Limb (tissue), 2 donors: ENCODE measurements at regions not wholly inside any gene's neighbourhood (a gene's known extent, or its start where the extent isn't known, plus 50 kb on each side); places are given as distances from the start of the nearest gene placed in this dataset.
A peak's percentile ranks its signal among the peaks of the same experiment; 100 is the strongest.

Experiments used
- DNase-seq, 2 donors: peaks; one replicate each; pipeline ENCODE4 v3.0.0-alpha.2; 2016; ENCODE audit errors: extremely low spot score in 2 of 2

DNA sequence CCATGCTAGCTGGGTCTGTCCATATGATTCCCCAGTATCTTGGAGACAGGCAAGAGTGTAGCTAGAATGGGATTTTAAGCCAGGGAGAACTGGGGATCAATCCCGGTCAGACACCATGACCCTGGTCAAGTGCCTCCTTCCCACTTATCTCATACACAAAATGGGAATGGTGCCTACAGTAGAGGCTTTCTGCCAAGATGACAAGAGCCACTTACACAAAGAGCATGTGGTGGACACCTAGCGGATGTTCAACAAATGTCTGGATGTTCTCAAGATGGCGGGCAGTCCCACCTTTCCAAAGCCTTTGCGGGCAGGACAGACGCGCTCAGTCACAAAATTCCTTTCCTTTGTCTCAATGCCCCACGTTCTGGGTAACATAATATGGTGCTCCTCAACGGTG is 57.3 kb downstream of the MAF start:
- DNase-seq, result no peak

DNA sequence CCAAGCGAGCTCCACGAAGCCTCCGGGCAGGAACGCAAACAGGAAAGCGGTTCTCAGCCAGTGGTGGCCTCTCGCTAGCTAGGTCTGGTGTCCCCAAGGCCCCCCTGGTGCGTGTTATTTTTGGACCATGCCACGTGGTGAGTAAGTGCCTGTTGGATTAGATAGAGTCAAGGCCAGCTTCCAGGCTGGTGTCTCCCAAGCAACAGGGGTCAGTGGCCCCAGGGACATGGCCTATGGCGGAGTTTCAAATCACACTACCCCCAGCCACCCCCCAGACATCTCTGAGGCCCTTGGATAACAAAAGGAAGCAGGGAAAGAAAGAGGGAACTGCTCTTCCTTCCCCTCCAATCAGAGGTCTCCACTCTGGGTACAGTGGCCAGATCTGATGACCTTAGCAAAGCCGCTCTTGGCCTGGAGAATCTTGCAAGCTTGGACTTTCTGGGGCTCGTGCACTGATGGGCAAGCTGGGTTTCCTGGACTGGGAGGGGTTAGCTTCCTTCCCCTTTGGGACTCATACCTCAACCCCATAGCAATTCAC is 58.2 kb downstream of the MAF start:
- no peak for DNase-seq

DNA sequence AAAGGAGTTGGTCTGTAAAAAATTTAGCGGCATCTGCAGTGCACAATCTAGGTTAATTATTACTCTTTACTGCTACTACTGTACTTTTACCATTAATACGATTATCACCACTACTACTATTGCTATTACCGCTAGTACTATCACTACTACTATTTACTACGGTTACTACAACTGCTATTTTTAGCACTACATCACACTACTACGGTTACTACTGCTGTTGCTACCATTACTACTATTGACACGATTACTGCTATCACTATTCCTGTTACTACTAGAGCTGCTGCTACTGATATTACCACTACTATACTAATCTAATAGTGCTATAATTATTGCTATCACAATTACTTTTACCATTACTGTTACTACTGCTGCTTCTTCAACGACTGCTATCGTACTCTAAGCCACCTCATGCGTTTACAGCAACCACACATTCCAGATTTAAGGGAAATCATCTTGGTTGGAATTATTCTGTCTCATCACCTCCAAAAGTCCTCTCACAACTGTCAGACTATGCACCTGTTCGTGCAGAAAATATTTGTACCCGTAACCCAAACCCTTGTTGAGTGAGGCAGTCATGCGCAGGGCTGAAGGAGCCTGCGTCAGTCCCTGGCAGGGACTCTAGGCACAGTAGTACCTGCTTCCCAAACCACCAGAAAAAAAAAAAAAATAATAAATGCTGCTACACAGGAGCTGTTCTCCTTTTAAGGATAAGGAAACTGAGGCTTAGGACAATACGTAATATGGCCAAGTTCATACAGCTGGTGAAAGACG is 59.5 kb downstream of the MAF start:
- DNase-seq, result no peak

DNA sequence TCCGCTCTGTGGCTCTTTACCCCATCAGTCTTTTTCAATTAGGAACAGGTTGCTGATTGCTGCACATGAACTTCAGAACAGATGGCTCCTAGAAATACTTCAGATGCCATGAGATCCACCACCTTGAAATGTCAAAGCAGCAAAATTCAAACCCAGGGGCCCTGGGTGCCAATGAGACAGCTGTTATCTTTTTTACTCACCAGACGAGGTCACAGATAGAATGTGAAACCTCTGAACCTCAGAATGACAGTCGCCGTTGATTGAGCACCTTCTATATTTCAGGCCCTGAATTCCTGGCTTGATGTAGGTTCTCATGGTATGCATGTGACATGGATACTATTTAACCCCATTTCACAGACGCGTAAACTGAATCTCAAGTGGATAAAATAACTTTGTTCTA is 63.0 kb downstream of the MAF start:
- DNase-seq, result no peak

DNA sequence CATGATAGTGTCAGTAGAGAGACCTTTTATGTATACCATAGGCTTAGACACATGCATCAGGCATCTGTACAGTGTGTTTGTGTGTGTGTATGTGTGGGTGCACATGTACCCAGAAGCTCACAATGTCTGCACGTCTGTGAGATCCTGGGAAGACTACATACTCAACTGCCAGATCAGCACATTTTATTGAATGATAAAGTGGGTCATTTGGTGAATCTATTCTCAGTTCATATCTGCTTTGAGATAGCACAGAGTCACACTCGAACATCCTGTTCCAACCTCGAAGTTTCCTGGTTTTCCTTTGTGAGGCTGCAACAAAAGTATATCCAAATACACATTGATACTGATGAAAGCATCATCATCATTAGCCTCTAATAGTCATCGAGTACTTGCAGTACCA is 63.6 kb downstream of the MAF start:
- no peak for DNase-seq

DNA sequence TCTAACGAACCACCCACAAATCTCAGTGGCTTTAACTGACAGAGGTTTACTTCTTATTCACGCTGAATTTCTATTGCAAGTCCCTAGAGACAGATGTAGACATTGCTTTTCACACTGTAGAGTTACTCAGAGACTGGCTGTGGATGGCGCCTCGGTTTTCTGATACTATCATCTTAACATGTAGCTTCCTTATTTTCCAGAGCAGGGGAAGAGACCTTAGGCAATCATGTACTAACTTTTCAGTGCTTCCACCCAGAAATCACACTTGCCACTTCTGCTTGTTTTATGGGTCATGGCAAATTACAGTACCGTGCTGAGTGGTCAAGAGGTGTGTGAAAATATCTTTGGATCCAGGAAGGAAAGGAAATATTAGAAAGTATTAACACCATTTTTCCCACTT is 65.4 kb downstream of the MAF start:
- no peak for DNase-seq

DNA sequence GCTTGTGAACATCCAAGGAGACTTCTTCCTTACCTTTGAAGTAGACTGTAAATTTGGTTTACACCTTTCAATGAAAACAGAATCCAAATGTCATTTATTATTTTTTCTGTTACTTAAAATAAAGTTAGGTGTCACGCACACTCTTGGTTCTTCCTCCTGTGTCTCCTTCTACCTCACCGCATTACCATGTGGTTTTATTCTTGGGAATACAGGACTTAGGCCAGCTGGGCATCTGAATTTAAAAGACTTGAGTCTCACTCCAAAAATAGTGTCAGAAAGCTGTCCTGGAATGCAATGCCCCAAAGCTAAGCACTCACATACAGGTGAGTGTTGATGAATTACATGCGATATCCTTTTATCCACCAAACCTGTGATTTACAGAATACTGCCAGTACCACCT is 66.4 kb downstream of the MAF start:
- no peak for DNase-seq

DNA sequence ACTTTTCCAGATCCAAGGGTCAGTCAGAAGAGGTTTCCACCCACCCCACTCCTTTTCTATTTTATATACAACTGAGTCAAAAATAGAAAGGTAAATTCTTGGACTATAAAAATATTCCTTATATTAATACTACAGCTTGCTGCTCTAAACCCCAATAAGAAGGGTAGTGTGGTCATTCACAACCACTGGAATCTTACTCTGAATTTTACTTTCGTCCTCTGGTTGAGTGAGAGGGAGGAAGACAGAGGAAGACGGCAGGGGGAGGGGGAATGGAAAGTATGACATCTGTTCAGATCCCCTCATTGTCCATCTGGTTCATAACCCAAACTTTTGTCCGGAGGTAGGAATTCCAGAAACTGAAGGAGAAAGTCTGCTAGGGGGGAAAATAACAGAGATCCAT is 67.2 kb downstream of the MAF start:
- DNase-seq, result no peak

DNA sequence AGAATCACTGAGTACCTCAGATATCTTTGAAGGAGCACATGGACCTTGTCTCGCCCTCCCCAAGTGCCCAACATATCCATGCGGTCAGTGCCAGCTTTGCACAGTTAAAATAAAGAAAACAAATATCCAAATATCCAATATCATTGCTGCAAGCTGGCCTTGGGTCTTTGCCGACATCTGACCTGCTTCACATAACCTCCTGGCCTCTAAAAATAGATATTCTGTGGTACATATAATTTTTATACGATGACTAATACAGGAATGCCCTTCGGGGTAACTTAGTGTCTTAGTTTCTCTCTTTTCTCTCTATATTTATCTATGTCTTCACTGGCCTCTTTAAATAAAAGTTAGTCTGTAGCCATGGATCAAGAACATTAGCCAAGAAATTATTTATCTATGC is 67.8 kb downstream of the MAF start:
- DNase-seq, result no peak

DNA sequence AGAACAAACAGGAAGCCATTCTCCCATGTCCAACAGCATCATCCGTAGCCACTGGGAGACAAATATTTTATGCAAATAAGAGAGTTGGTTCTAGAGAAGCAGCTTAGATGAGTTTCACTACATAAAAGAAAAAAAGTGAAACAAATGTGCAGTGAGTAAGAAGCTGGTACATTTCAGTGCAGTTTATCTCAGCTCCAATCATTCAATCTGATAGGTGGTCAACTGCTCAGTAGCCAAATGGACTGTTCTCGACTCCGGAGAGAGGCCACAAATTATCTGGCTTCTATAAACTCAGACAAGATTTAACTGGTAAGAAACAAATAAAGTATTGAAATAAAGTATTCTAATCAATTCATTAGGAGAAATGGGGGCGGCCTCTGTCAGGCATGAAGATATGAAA is 68.3 kb downstream of the MAF start:
- DNase-seq, result no peak

DNA sequence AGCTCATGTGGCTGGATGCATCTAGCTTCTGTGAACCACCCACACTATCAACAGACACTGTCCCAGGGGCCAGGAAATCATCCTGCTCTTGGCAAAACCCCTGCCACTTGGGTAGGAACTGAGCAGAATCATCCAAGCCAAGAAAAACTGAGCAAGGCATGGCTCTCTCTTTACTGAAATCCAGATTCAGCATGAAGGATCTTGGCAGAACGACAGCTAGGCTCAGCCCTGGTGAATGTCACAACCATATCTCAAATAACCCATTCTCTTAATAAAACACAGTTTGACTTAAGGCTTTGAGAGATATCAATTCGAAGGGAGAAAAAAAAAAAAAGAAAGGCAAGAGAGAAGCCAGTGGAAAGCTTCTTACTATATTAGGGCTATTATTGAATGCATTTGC is 72.2 kb downstream of the MAF start:
- DNase-seq, result no peak

DNA sequence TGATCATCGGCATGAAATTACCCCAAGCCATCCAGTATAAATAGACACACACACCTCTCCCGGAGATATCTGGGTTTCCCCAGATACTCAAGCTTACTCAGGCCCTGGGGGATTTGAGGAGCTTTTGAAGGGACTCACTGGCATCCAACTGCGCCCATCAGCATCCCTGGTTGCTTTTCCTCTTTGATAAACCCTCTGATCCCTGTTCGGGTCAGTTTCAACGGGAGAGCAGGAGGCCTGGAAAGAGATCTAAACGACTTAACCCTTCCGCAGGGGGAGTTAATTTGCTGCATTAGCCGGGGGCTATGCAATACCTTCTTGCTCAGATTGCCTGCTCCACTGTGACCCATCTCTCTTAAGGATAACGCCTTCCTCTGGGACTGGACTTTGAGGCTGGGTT is 76.6 kb downstream of the MAF start:
- DNase-seq, result no peak

DNA sequence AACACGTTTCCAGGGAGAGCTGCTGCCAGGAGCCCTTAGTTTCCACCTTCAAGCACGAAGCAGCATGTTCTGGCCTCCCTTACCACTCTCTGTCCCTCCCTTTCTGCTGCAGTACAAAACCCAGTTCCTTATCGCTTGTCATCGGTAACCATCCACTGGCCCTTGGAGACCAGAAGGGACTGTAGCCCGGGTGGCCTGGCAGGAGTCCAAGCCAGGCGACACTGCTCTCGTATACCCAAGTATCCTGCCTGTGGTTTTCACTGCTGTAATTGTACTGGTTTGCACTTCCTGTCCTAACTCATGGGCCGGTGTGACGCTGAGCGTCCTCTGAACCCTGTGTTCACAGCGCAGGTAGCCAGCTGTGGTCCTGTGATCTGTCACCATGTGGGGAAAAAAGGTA is 81.1 kb downstream of the MAF start:
- DNase-seq, result no peak

DNA sequence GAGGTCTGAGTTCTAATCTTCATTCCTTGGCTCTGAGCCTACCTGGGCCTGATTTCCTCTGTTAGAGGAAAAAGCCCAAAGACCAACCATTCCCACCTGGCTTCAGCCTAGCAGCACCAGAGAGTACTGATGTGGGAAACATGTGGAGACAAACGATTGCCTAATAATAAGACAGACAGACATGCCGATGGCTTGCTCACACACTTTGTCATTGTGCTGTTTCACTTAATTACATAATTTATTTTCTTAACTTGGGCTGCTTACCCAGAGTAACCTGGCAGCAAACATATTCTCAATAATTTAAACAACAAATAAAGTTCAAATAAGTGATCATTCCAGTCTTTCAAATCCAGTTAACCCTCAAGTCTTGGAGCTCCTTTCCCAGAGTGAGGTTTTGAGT is 83.4 kb downstream of the MAF start:
- no peak for DNase-seq

DNA sequence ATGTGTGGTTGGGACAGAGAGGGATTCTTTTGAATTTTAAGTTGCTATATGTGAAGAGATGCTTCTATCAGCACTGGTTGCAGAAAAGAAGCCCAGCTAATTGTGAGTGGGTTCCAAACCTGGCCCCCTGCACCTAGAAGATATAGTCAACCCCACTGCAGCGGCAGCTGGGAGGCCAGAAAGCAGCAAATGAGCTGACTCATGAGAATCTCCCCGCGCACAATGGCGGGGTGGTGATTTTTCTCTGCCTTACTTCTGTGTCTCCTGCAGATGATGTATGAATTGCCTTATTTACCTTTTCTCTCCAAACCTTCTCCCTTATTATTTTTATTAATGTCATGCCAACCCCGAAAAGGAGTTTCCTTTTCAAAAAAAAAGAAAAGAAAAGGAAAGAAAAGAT is 89.7 kb downstream of the MAF start:
- DNase-seq, result no peak

DNA sequence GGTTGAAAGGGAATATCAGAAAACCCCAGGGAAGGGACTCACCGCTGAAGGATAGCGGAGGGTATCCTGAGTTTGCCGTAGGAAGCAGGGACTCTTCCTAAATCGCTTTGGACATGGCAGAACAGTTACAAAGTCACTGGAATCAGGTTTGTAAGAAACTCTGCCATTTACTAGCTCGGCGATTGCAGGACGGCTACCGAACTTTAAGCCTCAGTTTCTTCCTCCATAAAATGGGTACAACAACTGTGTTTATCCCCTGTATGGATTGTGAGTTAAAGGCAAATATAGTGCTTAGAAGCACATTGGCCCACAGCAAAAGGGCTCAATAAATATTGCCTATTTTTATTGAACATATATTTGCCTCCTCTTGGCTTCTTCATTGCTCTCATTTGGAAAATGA is 90.6 kb downstream of the MAF start:
- DNase-seq, result no peak

DNA sequence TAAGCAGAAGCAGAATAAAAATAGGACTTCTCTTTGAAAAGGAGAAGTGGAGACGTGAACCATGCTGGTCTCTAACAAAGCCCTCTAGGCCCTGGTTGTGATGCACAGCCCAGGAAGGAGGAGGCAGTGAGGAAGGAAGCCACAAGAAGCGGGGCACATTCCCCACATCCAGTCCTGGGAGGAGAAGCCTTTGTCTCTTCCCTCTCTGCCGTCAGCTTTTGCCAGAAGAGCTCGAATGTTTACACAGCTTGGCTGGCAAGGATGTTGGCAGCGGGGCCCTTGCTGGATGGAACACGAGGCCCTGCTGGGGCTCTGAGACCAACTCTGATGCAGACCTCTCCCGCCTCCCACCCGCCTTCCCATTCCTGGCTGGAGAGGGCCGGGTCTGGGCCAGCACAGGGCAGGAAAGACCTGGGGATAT is 91.3 kb downstream of the MAF start:
- peak; percentile 27 to 56 for DNase-seq

DNA sequence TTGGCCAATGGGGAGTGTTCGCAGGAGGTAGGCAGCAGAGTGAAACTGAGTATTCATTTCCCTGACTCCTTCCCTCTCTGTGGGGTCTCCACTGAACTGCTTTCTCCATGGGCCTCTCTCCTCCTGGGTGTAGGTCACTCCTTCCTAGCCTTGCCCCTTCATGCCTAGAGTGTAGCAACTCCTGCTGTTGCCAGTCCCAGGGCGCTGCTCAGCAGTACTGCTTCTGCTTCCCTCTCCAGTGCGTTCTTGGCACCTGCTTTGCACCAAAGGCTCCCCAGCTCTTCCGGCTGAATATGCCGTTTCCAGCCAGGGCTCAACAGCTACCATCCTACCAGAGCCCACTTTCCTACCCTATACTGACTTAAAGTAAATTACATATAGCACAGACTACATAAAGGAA is 92.2 kb downstream of the MAF start:
- no peak for DNase-seq

DNA sequence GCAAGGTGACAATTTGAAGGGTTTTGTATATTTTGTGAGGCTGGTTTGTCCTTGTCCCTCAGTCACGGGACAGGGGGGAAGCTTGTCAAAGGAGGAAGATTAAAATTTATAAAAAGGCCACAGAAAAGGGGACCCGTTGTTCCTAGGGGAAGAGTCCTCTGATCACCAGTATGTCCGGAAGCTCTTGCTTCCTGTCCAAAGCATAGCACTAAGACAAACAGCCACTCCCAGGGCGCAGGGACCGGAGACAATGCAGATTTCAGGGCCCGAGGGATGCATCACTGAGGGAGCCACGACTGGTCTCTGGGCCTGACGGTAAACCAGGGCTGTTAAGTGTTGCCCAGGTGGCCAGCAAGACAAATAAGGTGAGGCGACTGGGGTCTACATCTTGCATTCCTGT is 95.2 kb downstream of the MAF start:
- no peak for DNase-seq

DNA sequence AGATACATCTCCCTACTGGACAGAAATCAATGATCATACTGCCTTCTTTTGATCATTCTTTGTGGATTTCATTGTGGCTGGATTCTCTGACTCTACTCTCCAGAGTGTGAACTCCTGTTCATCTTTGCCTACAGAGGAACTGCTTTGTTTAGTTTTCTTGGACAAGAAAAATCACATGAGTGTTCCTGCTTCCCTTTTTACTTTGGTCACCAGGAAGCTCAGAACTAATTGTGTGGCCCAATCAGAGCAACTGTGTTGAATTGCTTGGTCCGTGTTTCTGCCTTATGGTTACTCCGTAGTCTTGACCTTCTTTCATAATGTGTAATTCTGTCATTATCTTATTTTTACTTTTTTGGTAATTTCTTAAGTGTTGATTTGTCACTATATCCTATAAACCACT is 97.0 kb downstream of the MAF start:
- DNase-seq, result no peak

DNA sequence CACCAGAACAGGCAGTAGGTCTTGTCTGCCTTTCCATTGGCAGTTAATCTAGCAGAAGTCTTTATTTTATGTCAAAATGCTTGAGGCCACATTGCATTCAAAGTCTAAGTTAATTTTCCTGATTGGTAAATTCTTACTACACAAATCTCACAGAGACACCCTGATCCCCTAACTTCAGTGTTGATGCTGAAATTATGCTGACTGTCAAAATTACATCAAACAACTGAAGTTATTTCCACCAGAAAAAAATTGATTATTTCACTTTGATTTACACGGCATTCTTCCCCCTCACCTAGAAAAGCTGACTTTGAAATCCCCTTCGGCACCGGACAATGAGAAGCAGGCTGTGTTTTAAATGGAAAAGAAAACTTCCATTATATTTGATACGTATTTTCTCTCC is 99.1 kb downstream of the MAF start:
- no peak for DNase-seq

DNA sequence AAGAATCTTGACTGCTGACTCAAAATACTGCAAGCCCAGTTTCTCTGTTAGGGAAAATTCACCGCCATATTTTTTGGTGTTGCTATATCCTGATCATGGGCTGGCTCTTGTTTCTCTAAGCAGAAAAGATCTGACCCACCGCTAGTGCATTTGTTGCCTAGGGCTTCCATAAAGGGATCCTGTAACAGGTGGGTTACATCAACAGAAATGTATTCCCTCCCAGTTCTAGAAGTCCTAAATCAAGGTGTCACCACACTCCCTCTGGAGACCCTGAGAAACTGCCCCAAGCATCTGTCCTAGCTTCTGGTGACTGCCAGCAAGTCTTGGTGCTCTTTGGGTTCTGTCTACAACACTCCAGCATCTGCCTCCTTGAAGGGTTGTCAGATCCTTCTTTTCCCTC is 99.7 kb downstream of the MAF start:
- DNase-seq, result no peak

DNA sequence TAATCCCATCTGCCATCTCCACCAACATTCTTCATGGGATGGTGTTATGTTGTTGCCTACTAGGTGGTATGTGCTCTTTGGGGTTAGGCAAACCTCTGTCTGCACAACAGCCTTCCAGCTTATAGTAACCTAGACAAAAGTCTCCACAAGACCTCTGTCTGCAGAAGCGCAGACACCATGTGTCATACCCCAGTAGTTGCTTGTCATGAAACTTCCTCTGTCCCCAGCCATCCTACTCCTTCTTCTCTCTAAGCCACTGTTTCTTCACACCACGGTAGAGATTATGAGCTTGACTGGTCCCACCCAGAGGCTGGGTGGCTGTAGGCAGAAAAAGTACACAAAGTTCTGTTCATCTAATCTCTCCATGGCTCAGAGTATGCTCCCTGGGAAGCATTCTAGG is 100.3 kb downstream of the MAF start:
- no peak for DNase-seq

DNA sequence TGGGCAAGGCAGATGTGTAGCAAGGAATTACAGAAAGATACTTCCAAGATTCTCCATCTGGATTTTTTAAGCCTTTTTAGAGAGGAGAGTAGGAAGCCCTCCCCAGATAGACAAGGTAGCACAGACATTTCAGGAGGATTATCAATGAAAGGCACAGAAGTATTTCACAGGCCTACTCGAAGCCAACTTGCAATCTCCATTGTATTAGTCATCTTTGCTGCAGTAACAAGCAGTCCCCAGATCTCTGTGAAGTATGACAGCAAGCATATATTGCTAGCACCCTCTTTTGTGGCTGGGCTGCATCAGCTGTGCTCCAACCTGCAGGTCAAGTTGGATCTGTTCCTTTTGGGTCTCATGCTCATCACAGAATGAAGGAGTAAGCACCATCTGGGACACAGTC is 101.6 kb downstream of the MAF start:
- no peak for DNase-seq
